Stomach (tissue), 8 donors: ENCODE measurements at regions not wholly inside any gene's neighbourhood (a gene's known extent, or its start where the extent isn't known, plus 50 kb on each side); places are given as distances from the start of the nearest gene placed in this dataset.

Experiments used
- DNase-seq, 2 donors: peaks; one replicate each; pipeline versions ENCODE4 v3.0.0 to v3.0.0-alpha.2; 2013 to 2019
- H3K27ac ChIP-seq, 5 donors: fragments of 200-600 bp in 4 of 5; sonication (generic) in 4 of 5; one replicate each; pipeline ENCODE4 v1.5.1; 2013 to 2019; ENCODE audit warnings: mild to moderate bottlenecking in 1 of 5, moderate library complexity in 1 of 5
- H3K27me3 ChIP-seq, 3 donors: fragments of 200-600 bp; sonication (generic); one replicate each; pipeline ENCODE4 v1.5.1; 2017 to 2019; ENCODE audit warnings: mixed run types in 1 of 3
- H3K36me3 ChIP-seq, 4 donors: fragments of 200-600 bp; sonication (generic); 1 replicate in 3 of 4; 2 replicates in 1 of 4; pipeline ENCODE4 v1.5.1; 2016 to 2019
- H3K4me1 ChIP-seq, 4 donors: fragments of 200-600 bp; sonication (generic); one replicate each; pipeline ENCODE4 v1.5.1; 2016 to 2019
- H3K4me3 ChIP-seq, 4 donors: fragments of 200-600 bp; sonication (generic) in 3 of 4; one replicate each; pipeline ENCODE4 v1.5.1; 2016 to 2019; ENCODE audit warnings: mild to moderate bottlenecking in 1 of 4
- H3K9me3 ChIP-seq, 4 donors: fragments of 200-600 bp; sonication (generic); one replicate each; pipeline ENCODE4 v1.5.1; 2016 to 2019
- EP300 ChIP-seq: sonication (generic); formaldehyde crosslinking; IDR thresholded peaks from one replicate; pipeline ENCODE4 v1.6.1; 2017; ENCODE audit warnings: antibody characterized with exemption
- POLR2A ChIP-seq, 4 donors: fragments of 450-650 bp; IDR thresholded peaks; one replicate each; pipeline ENCODE4 v1.6.1; 2016; ENCODE audit warnings: antibody characterized with exemption in 4 of 4, control low read depth in 2 of 4, mild to moderate bottlenecking in 1 of 4, moderate library complexity in 1 of 4
- POLR2AphosphoS5 ChIP-seq, 3 donors: sonication (generic); formaldehyde crosslinking; IDR thresholded peaks; one replicate each; pipeline ENCODE4 v1.6.1; 2016; ENCODE audit warnings: antibody characterized with exemption in 3 of 3
- WGBS, 5 donors: extraction: QIAGEN DNeasy Blood & Tissue Kit in 3 of 5; methylation state at CpG; one replicate each; pipeline versions ENCODE4 v1.1.5 to v1.1.7; 2013 to 2018; 5-methylcytosine and 5-hydroxymethylcytosine counted together
- intact Hi-C: fragments of 100-400 bp; cut with DNase I; formaldehyde crosslinking; loops from one replicate; pipeline ENCODE4 v1.15.1; 2023; ENCODE audit warnings: low total_unique reads
- TF ChIP-seq, protein P1 (sequence below), 7 experiments: fragments of 450-650 bp in 4 of 7; fragments of 200-600 bp in 3 of 7; sonication (generic) in 3 of 7; IDR thresholded peaks; one replicate each; pipeline ENCODE4 v1.5.1; 2016 to 2019; ENCODE audit warnings: antibody characterized with exemption in 7 of 7, control low read depth in 2 of 7, mild to moderate bottlenecking in 1 of 7
- donor health status: healthy with polysubstance abuse.
- donor health status: Bipolar disorder and iron deficiency.
- donor health status: healthy.

DNA sequence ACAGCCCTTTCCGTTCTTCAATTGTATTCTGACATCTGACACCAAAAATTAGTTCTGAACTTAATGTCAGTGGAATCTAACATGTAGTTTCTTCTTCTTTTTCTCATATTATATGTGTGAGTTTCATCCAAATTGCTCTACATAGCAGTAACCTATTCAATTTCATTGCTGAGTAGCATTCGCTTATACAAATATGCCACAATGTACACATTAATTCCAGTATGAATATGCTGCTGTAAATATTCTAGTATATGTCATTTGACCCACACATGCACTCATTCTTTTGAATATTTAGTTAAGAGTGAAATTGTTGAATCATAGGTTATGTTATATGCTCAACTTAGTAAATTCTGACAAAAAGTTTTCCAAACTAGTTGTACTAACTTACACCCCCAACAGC lies 550.9 kb downstream of the CHSY3 start:
- no peaks in the 10 kb centered on the region for H3K36me3 ChIP-seq
- TF ChIP-seq POLR2A (IDR thresholded peaks at IDR 0.05) (no peak), POLR2AphosphoS5 (IDR thresholded peaks at IDR 0.05) (no peak), EP300 (no peak)
- TF ChIP-seq, protein P1, sequence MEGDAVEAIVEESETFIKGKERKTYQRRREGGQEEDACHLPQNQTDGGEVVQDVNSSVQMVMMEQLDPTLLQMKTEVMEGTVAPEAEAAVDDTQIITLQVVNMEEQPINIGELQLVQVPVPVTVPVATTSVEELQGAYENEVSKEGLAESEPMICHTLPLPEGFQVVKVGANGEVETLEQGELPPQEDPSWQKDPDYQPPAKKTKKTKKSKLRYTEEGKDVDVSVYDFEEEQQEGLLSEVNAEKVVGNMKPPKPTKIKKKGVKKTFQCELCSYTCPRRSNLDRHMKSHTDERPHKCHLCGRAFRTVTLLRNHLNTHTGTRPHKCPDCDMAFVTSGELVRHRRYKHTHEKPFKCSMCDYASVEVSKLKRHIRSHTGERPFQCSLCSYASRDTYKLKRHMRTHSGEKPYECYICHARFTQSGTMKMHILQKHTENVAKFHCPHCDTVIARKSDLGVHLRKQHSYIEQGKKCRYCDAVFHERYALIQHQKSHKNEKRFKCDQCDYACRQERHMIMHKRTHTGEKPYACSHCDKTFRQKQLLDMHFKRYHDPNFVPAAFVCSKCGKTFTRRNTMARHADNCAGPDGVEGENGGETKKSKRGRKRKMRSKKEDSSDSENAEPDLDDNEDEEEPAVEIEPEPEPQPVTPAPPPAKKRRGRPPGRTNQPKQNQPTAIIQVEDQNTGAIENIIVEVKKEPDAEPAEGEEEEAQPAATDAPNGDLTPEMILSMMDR (IDR thresholded peaks at IDR 0.05): no peak
- no peak overlapping the region for H3K27ac ChIP-seq
- H3K9me3 ChIP-seq: peaks cover 6 to 48% (median 25%) of the 10 kb centered on the region in 4 donors
- WGBS, 5 donors: 79 to 91% (median 87%) methylated on average over 2 of the region's 2 CpGs
- H3K4me1 ChIP-seq: no peaks in the 10 kb centered on the region
- intact Hi-C loops: no loop called here
- no peaks in the 10 kb centered on the region for H3K27me3 ChIP-seq
- DNase-seq: no peak
- no peak overlapping the region for H3K4me3 ChIP-seq

DNA sequence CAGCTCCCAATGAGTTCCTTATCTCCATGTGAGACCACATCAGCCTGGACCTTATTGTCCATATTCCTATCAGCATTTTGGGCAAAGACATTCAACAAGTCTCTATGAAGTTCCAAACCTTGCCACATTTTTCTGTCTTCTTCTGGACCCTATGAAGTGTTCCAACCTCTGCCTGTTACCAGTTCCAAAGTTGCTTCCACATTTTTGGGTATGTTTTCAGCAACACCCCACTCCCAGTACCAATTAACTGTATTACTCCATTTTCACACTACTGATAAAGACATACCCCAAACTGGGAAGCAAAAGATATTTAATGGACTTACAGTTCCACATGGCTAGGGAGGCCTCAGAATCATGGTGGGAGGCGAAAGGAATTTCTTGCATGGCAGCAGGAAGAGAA lies 548.5 kb downstream of the CHSY3 start:
- peaks cover 6 to 32% (median 18%) of the 10 kb centered on the region in 4 donors for H3K9me3 ChIP-seq
- WGBS, 5 donors: 81 to 94% (median 88%) methylated on average over 1 of the region's 1 CpG
- no peak overlapping the region for H3K27ac ChIP-seq
- H3K4me1 ChIP-seq: no peaks in the 10 kb centered on the region
- intact Hi-C loops: no loop called here
- TF ChIP-seq, protein P1 (IDR thresholded peaks at IDR 0.05): no peak
- no peak for TF ChIP-seq EP300
- TF ChIP-seq POLR2AphosphoS5 (IDR thresholded peaks at IDR 0.05): no peak
- no peak for TF ChIP-seq POLR2A (IDR thresholded peaks at IDR 0.05)
- H3K4me3 ChIP-seq: no peak overlapping the region
- no peaks in the 10 kb centered on the region for H3K36me3 ChIP-seq
- no peaks in the 10 kb centered on the region for H3K27me3 ChIP-seq
- DNase-seq: no peak

DNA sequence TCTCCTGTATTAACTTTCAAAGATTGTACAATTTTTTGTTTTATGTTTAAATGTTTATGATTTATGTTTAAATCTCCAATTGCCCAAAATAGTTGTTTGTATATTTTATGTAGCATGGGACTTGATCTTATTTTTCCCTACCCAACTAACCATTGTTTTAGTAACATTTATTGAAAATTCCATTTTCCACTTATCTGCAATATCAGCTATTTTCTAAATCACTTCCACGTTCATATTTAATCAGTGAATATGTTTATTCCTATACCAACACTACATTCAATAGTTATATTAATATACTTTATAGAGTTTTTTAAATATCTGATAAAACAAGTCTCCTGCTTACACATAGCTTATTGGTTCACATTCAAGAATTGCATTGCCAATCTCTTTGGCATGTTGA lies 532.2 kb downstream of the CHSY3 start:
- WGBS, 5 donors: 47 to 63% (median 51%) methylated on average over 1 of the region's 1 CpG
- intact Hi-C loops: no loop called here

DNA sequence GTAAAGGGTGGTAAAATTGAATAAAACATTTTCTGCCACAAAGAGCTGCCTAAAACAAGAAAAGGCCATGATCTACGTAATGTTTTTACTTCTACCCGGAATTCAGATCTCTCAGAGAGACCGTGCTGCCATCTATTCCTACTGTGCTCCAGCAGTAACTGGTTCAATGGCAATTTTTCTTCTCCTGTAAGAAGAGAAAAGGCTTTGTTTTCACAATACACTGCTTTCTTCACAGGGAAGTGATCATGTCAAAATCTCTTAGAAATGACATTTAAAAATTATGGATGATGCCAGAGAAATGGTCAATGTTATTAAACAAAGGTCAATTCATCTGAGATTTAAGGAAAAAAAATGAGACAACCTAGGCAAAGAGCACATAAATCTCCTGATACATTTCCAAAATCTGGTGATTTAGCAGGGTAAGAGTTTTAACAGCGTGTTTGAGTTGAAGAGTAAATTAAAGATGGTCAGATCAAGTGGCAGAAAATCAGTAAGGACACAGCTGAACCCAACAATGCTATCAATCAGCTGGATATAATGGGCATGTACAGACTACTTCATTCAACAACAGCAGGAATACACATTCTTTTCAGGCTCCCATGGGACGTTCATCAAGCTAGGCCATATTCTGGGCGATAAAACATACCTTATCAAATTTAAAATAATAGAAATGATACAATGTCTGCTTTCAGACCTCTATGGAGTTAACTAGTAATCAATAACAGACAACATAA lies 523.1 kb downstream of the CHSY3 start:
- Histone ChIP-seq H3K4me3 (no peak overlapping the region), H3K27ac (no peak overlapping the region), H3K4me1 (no peaks in the 10 kb centered on the region), H3K36me3 (no peaks in the 10 kb centered on the region), H3K27me3 (no peaks in the 10 kb centered on the region), H3K9me3 (peaks cover 0 to 4% (median 0%) of the 10 kb centered on the region in 4 donors)
- no peak for DNase-seq
- intact Hi-C loops: no loop called here
- 79 to 89% (median 83%) methylated on average over 6 of the region's 6 CpGs for WGBS, 5 donors
- TF ChIP-seq, protein P1 (IDR thresholded peaks at IDR 0.05): no peak
- TF ChIP-seq EP300 (no peak), POLR2AphosphoS5 (IDR thresholded peaks at IDR 0.05) (no peak), POLR2A (IDR thresholded peaks at IDR 0.05) (no peak)

More for the DNA sequence above, 532.2 kb downstream of the CHSY3 start:
- H3K4me3 ChIP-seq: no peak overlapping the region
- no peak overlapping the region for H3K27ac ChIP-seq
- no peak for TF ChIP-seq POLR2A (IDR thresholded peaks at IDR 0.05)
- TF ChIP-seq EP300: no peak
- no peak for TF ChIP-seq POLR2AphosphoS5 (IDR thresholded peaks at IDR 0.05)
- TF ChIP-seq, protein P1 (IDR thresholded peaks at IDR 0.05): no peak
- H3K27me3 ChIP-seq: no peaks in the 10 kb centered on the region
- no peak for DNase-seq
- H3K4me1 ChIP-seq: no peaks in the 10 kb centered on the region
- H3K9me3 ChIP-seq: peaks cover 6 to 36% (median 21%) of the 10 kb centered on the region in 4 donors
- no peaks in the 10 kb centered on the region for H3K36me3 ChIP-seq
